ENCODE measurements at regions not wholly inside any gene's neighbourhood (a gene's known extent, or its start where the extent isn't known, plus 50 kb on each side); places are given as distances from the start of the nearest gene placed in this dataset.

- H3K9ac ChIP-seq (ENCODE audit: low read length) = no peak overlapping the region
- H3K36me3 ChIP-seq (ENCODE audit: insufficient read depth, low read length) = no peaks in the 10 kb centered on the region
- no peak overlapping the region for H3K4me3 ChIP-seq (ENCODE audit: low read length)
- H3K27me3 ChIP-seq (ENCODE audit: insufficient read depth, low read depth, low read length) = no peaks in the 10 kb centered on the region
- no peak for TF ChIP-seq CTCF (IDR thresholded peaks at IDR 0.05; ENCODE audit: poor library complexity, severe bottlenecking)
- no peak for TF ChIP-seq MXI1 (conservative IDR thresholded peaks at IDR 0.05; ENCODE audit: poor library complexity, severe bottlenecking)
- TF ChIP-seq, protein P1, sequence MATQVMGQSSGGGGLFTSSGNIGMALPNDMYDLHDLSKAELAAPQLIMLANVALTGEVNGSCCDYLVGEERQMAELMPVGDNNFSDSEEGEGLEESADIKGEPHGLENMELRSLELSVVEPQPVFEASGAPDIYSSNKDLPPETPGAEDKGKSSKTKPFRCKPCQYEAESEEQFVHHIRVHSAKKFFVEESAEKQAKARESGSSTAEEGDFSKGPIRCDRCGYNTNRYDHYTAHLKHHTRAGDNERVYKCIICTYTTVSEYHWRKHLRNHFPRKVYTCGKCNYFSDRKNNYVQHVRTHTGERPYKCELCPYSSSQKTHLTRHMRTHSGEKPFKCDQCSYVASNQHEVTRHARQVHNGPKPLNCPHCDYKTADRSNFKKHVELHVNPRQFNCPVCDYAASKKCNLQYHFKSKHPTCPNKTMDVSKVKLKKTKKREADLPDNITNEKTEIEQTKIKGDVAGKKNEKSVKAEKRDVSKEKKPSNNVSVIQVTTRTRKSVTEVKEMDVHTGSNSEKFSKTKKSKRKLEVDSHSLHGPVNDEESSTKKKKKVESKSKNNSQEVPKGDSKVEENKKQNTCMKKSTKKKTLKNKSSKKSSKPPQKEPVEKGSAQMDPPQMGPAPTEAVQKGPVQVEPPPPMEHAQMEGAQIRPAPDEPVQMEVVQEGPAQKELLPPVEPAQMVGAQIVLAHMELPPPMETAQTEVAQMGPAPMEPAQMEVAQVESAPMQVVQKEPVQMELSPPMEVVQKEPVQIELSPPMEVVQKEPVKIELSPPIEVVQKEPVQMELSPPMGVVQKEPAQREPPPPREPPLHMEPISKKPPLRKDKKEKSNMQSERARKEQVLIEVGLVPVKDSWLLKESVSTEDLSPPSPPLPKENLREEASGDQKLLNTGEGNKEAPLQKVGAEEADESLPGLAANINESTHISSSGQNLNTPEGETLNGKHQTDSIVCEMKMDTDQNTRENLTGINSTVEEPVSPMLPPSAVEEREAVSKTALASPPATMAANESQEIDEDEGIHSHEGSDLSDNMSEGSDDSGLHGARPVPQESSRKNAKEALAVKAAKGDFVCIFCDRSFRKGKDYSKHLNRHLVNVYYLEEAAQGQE (IDR thresholded peaks at IDR 0.05; ENCODE audit: borderline replicate concordance) = no peak
- TF ChIP-seq EP300 (conservative IDR thresholded peaks at IDR 0.05; ENCODE audit: poor library complexity, severe bottlenecking) = no peak
- TF ChIP-seq POLR2AphosphoS5 (IDR thresholded peaks at IDR 0.05) = no peak
- TF ChIP-seq RAD21 (conservative IDR thresholded peaks at IDR 0.05) = no peak
- no peak for TF ChIP-seq SMC3 (conservative IDR thresholded peaks at IDR 0.05; ENCODE audit: poor library complexity)
- no peak for TF ChIP-seq EZH2 (IDR thresholded peaks at IDR 0.05; ENCODE audit: borderline replicate concordance, insufficient read depth, low read length, poor library complexity, severe bottlenecking)
- no peak for TF ChIP-seq TAF1 (IDR thresholded peaks at IDR 0.05; ENCODE audit: low read depth)
- H3K79me2 ChIP-seq (replicated peaks; ENCODE audit: insufficient read depth, low read length) = no peaks in the 10 kb centered on the region
- H3F3A ChIP-seq (ENCODE audit: insufficient read depth, low read length, poor library complexity, severe bottlenecking) = no peaks in the 10 kb centered on the region
- H2AFZ ChIP-seq (ENCODE audit: low read depth, low read length) = no peak overlapping the region
- no peaks in the 10 kb centered on the region for H4K20me1 ChIP-seq (ENCODE audit: insufficient read depth)
- H3K4me2 ChIP-seq (ENCODE audit: low read length) = no peak overlapping the region
- H3K27ac ChIP-seq (ENCODE audit: low read length) = no peak overlapping the region
- no peaks in the 10 kb centered on the region for H3K9me3 ChIP-seq (ENCODE audit: low read length)
- no peaks in the 10 kb centered on the region for H3K9me2 ChIP-seq (ENCODE audit: insufficient read depth, low read length)
Observed at GRCh38 chr2:183375821-183376220, 251.6 kb downstream of the NUP35 start.

DNA sequence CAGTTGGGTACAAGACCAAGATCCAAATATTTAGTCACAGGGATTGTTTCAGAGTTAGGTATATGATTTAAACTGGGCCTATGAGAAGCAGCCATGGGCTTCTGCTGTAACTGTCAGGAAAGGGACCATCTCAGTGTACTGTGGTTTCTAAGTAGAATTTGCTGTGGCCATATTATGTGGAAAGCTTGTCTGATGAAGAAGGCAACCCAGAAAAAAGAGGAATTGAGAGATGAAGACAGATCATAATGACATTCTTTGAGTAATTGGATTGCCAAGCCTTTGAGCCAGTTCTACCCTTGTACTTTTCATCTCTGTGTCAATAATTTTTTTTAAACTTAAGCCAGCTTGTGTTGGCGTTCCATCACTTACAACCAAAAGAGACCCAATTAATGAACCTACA is 259.6 kb downstream of the NUP35 start:
- Histone ChIP-seq H3K4me3 (ENCODE audit: low read length) (no peak overlapping the region), H3K36me3 (ENCODE audit: insufficient read depth, low read length) (no peaks in the 10 kb centered on the region), H3K27me3 (ENCODE audit: insufficient read depth, low read depth, low read length) (no peaks in the 10 kb centered on the region), H3F3A (ENCODE audit: insufficient read depth, low read length, poor library complexity, severe bottlenecking) (no peaks in the 10 kb centered on the region), H3K4me2 (ENCODE audit: low read length) (no peak overlapping the region), H4K20me1 (ENCODE audit: insufficient read depth) (no peaks in the 10 kb centered on the region), H3K79me2 (replicated peaks; ENCODE audit: insufficient read depth, low read length) (no peaks in the 10 kb centered on the region), H3K27ac (ENCODE audit: low read length) (no peak overlapping the region), H3K9me3 (ENCODE audit: low read length) (no peaks in the 10 kb centered on the region), H3K9ac (ENCODE audit: low read length) (no peak overlapping the region), H2AFZ (ENCODE audit: low read depth, low read length) (no peak overlapping the region), H3K9me2 (ENCODE audit: insufficient read depth, low read length) (no peaks in the 10 kb centered on the region)
- TF ChIP-seq EZH2 (IDR thresholded peaks at IDR 0.05; ENCODE audit: borderline replicate concordance, insufficient read depth, low read length, poor library complexity, severe bottlenecking) = no peak
- no peak for TF ChIP-seq SMC3 (conservative IDR thresholded peaks at IDR 0.05; ENCODE audit: poor library complexity)
- no peak for TF ChIP-seq CTCF (IDR thresholded peaks at IDR 0.05; ENCODE audit: poor library complexity, severe bottlenecking)
- TF ChIP-seq MXI1 (conservative IDR thresholded peaks at IDR 0.05; ENCODE audit: poor library complexity, severe bottlenecking) = no peak
- TF ChIP-seq TAF1 (IDR thresholded peaks at IDR 0.05; ENCODE audit: low read depth) = no peak
- TF ChIP-seq, protein P1 (IDR thresholded peaks at IDR 0.05; ENCODE audit: borderline replicate concordance) = no peak
- no peak for TF ChIP-seq POLR2AphosphoS5 (IDR thresholded peaks at IDR 0.05)
- TF ChIP-seq EP300 (conservative IDR thresholded peaks at IDR 0.05; ENCODE audit: poor library complexity, severe bottlenecking) = no peak
- TF ChIP-seq RAD21 (conservative IDR thresholded peaks at IDR 0.05) = no peak
